HEK293 (cell line): ENCODE measurements at regions not wholly inside any gene's neighbourhood (a gene's known extent, or its start where the extent isn't known, plus 50 kb on each side); places are given as distances from the start of the nearest gene placed in this dataset.

Experiments
- KLF9 ChIP-seq: fragments of 450-650 bp; formaldehyde crosslinking; IDR thresholded peaks from 2 replicates; pipeline ENCODE4 v1.5.1; 2016; ENCODE audit warnings: missing biosample characterization, missing genetic modification characterization, low read depth
- ZBTB21 ChIP-seq: fragments of 450-650 bp; formaldehyde crosslinking; IDR thresholded peaks from 2 replicates; pipeline ENCODE4 v1.5.1; 2017; ENCODE audit warnings: missing biosample characterization, missing genetic modification characterization
- ZBTB8A ChIP-seq: fragments of 450-650 bp; formaldehyde crosslinking; IDR thresholded peaks from 2 replicates; pipeline ENCODE4 v1.5.1; 2016; ENCODE audit warnings: missing biosample characterization, missing genetic modification characterization
- ZNF138 ChIP-seq: fragments of 450-650 bp; formaldehyde crosslinking; IDR thresholded peaks from 2 replicates; pipeline ENCODE4 v1.5.1; 2016; ENCODE audit warnings: missing biosample characterization, missing genetic modification characterization, borderline replicate concordance
- ZSCAN23 ChIP-seq: fragments of 450-650 bp; formaldehyde crosslinking; IDR thresholded peaks from 2 replicates; pipeline ENCODE4 v1.5.1; 2016; ENCODE audit warnings: missing biosample characterization, missing genetic modification characterization
- TF ChIP-seq, protein P1 (sequence below): fragments of 450-650 bp; formaldehyde crosslinking; IDR thresholded peaks from 2 replicates; pipeline ENCODE4 v1.5.1; 2016; ENCODE audit warnings: missing biosample characterization, missing genetic modification characterization
- TF ChIP-seq, protein P2 (sequence below): sonication (generic); formaldehyde crosslinking; IDR thresholded peaks from 2 replicates; pipeline ENCODE4 v1.8.1; 2022; ENCODE audit warnings: mild to moderate bottlenecking, moderate library complexity, missing genetic modification reagents

DNA sequence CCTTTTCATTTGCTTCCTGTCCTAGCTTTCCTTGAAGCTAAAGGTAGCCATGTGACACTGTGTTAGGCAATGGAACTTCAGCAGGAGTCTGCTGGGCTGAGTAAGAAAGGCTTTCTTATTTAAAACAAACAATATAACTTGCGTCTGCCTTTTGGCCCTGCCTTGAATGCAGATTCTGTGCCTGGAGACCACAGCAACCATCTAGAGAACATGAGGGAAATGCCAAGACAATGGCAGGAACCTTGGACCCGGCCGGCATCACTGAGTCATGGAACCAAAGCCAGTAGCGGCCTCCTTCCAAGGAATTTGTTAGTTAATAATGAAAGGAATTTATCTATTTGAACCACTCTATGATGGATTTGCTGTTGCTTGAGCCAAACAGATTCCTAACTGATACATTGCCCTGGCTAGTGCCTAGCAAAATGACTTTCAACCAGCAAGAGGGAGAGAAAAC is 207.5 kb upstream of the EPHA4 start:
- TF ChIP-seq, protein P1, sequence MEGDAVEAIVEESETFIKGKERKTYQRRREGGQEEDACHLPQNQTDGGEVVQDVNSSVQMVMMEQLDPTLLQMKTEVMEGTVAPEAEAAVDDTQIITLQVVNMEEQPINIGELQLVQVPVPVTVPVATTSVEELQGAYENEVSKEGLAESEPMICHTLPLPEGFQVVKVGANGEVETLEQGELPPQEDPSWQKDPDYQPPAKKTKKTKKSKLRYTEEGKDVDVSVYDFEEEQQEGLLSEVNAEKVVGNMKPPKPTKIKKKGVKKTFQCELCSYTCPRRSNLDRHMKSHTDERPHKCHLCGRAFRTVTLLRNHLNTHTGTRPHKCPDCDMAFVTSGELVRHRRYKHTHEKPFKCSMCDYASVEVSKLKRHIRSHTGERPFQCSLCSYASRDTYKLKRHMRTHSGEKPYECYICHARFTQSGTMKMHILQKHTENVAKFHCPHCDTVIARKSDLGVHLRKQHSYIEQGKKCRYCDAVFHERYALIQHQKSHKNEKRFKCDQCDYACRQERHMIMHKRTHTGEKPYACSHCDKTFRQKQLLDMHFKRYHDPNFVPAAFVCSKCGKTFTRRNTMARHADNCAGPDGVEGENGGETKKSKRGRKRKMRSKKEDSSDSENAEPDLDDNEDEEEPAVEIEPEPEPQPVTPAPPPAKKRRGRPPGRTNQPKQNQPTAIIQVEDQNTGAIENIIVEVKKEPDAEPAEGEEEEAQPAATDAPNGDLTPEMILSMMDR, result no peak
- TF ChIP-seq KLF9 (tag by site-specific recombination) (no peak), ZSCAN23 (tag by site-specific recombination) (no peak), ZBTB21 (tag by site-specific recombination) (no peak), ZNF138 (tag by site-specific recombination) (no peak), ZBTB8A (tag by site-specific recombination) (no peak)
- TF ChIP-seq, protein P2, sequence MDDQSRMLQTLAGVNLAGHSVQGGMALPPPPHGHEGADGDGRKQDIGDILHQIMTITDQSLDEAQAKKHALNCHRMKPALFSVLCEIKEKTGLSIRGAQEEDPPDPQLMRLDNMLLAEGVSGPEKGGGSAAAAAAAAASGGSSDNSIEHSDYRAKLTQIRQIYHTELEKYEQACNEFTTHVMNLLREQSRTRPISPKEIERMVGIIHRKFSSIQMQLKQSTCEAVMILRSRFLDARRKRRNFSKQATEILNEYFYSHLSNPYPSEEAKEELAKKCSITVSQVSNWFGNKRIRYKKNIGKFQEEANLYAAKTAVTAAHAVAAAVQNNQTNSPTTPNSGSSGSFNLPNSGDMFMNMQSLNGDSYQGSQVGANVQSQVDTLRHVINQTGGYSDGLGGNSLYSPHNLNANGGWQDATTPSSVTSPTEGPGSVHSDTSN (CRISPR knock-in tag), result no peak
